GM19467 (cell line): ENCODE measurements at regions not wholly inside any gene's neighbourhood (a gene's known extent, or its start where the extent isn't known, plus 50 kb on each side); places are given as distances from the start of the nearest gene placed in this dataset.
"Not testable (repeated sequence)": the region's sequence is repeated elsewhere in the genome, so short reads cannot be mapped to it uniquely, and the experiment has no call there.

Experiments
- ATAC-seq: cut with Tn5 transposase; IDR thresholded peaks from one replicate; pipeline ENCODE4 v1.9.1; 2021; ENCODE audit warnings: mild to moderate bottlenecking, moderate library complexity; ENCODE audit not compliant: unreplicated experiment

- ATAC-seq, result no peak
Observed at GRCh38 chr3:147471741-147472140, 62.6 kb downstream of the ZIC1 start.

- ATAC-seq, result no peak
Observed at GRCh38 chr3:147472846-147473245, 63.7 kb downstream of the ZIC1 start.

GRCh38 chr3:147483145-147483544, 74.0 kb downstream of the ZIC1 start:
- ATAC-seq, result no peak

GRCh38 chr3:147483578-147483977, 74.4 kb downstream of the ZIC1 start:
- no peak for ATAC-seq

DNA sequence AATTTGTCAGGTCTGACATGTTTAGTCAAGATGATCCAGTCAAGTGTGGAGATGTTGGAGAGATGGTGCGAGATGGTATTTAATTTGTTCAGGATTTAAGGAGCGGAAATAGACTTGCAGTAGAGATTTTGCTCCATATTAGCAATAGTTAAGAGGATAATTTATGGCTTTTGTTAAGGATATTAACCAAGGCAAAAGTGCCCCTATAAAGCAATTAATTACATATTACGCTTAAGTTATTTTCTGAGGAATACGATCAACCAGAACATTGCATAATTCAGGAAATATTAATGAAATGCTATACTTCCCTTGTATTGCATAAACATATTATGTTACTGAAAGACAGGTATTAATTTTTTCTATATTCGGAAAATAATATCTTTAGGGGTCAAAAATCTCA, 83.9 kb downstream of the ZIC1 start:
- ATAC-seq, result no peak

DNA sequence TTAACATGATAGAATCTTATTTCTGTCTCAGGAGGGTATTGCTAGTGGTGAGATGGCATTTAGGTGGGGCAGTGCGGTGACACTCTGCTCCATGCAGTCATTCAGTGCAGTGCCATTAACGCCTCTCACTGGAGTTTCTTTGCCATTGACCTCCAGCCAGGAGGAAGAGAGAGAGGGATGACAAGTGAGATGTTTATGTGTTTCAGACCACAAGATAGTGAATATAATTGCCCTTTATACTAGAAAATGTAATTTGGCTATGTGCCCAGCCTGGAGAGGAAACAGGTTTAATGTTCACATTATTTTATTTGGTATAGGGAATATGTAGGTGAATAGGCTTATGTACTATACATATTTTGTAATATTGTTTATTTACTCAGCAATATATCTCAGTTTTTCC, 84.5 kb downstream of the ZIC1 start:
- no peak for ATAC-seq

GRCh38 chr3:147497286-147497685, 88.1 kb downstream of the ZIC1 start:
- ATAC-seq, result no peak

GRCh38 chr3:147507638-147508286, 98.6 kb downstream of the ZIC1 start:
- no peak for ATAC-seq

DNA sequence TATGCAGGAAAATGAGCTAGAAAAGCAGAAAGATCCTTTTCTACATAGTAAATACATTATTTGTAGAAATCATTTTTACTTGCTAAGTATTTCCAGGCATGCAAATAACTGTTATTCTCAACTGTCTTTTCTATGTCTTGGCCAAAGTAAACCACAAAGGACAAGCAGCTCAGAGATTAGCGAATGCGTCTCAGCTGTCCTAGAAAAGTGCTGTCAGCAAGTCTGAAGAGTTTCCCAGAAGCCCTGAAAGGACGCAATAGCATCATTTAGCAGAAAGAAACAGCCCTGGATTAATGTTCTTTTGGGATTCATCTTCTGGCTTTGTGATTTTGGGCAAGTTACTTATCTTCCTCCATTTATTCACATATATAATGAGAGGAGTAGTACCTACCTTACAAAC, 100.3 kb downstream of the ZIC1 start:
- ATAC-seq, result no peak

DNA sequence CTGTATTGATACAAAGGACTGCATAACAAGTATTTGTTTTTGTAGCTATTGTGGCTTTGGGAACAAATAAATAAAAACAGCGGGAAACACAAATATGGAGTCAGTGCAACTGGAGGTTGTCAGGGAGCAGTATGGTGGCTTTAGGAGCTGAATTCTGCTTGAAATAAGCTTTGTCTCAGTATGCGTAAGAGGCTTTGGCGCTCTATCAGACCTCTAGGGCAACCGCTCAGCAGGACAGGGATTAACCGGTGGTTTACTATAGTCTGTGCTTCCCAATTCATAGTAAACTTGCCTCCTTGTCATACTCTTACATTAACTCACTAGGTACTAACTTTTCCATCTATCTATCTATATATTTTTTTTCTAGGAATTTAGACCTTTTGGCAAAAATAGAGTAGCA, 104.6 kb downstream of the ZIC1 start:
- ATAC-seq, result no peak

GRCh38 chr3:147514366-147515160, 105.4 kb downstream of the ZIC1 start:
- ATAC-seq, result no peak

DNA sequence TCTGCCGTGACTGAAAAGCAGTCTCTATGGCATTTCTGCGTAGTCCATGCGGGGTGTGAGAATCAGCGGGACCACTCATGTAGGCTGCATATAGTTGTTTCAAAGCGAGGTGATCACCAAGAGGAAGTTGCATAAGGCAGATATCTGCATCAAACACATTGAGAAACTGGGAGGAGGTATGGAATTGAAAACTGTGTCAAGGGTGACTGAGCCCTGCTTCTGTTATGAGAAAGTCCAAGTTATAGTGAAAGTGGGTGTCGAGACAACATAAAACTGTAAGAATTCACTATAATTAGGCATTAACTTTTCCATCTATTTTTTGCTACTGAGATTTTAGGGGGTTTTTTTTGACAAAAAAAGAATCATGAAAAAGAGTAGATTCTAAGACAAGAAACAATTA, 109.3 kb downstream of the ZIC1 start:
- ATAC-seq, result no peak

DNA sequence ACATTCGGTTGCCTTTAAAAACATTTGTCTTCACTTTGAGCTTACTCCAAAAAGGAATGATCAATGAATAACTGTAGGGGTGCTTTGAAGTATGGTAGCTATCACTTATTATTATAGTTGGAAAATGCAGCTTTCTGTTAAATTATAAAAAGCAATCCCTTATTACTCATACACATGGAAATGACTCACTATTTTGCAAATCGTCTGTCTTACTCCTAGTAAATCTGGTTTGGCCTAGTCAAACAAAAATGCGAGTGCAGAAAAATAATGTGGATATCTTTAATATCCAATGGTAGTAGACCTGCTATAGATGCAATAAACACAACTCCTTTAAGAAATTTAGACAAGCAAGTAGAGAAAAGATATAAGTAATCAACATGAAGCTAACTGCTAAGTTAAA, 112.5 kb downstream of the ZIC1 start:
- no peak for ATAC-seq

DNA sequence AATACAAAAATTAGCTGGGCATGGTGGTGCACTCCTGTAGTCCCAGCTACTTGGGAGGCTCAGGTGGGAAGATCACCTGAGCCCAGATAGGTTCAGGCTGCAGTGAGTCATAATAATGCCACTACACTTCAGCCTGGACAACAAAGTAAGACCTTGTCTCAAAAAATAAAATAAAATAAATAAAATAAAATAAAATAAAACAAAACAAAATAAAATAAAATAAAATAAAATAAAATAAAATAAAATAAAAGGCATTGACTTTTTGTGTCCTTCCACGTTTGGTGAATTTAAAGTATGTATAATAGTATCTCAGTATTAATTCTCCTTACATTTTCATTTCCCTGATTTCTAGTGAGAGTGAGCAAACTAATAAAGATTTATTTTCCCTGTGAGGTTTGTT, 113.6 kb downstream of the ZIC1 start:
- not testable (repeated sequence) for ATAC-seq

- ATAC-seq, result no peak
Observed at GRCh38 chr3:147529551-147529950, 120.4 kb downstream of the ZIC1 start.

DNA sequence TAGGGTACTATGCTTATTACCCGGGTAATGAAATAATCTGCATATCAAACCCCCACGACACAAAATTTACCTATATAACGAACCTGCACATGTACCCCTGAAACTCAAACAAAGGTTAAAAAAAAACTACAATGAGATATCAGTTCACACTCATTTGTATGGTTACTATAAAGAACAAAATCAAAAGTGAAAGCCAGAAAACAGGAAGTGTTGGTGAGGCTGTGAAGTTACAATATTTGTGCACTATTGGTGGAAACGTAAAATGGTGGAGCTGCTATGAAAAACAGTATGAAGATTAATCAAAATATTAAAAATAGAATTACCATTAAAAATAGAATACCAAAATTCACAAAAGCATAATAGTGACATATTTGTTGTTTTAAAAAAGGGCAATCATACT, 128.9 kb downstream of the ZIC1 start:
- peak; percentile 76 for ATAC-seq

DNA sequence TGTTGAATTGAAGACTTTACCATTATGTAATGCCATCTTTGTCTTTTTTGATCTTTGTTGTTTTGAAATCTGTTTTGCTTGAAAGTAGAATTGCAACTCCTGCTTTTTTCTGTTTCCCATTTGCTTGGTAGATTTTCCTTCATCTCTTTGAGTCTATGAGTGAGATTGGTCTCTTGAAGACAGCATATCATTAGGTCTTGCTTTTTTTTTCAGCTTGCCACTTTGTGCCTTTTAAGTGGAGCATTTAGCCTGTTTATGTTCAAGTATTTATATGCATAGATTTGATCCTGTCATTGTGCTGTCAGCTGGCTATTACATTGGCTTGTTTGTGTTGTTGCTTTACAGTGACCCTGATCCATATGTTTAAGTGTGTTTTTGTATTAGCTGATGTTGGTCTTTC, 131.8 kb downstream of the ZIC1 start:
- no peak for ATAC-seq

GRCh38 chr3:147544290-147544689, 135.1 kb downstream of the ZIC1 start:
- ATAC-seq, result no peak

GRCh38 chr3:147551491-147551890, 142.3 kb downstream of the ZIC1 start:
- no peak for ATAC-seq

- no peak for ATAC-seq
Observed at GRCh38 chr3:147554332-147554731, 145.2 kb downstream of the ZIC1 start.

- ATAC-seq, result no peak
Observed at GRCh38 chr3:147572970-147573340, 163.8 kb downstream of the ZIC1 start.

DNA sequence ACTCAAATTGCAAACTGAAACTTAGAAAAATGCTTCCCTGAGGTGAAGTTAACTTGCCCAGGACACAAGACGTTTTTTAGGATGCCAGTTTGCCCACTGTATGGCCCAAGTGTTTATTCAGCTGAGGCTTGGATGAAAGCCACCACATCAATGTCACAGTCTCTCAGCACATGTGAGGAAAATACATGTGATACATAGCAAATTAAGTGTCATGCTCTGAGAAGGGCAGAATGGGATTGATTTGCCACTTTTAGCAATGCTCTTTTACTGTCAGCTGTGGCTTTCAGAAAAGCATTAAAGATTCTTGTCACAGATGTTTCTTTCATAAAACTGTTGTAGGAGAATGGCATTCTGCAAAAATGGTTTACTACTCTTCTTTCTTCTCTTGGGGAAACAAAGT, 165.5 kb downstream of the ZIC1 start:
- no peak for ATAC-seq

- ATAC-seq, result no peak
Observed at GRCh38 chr3:147575391-147575790, 166.2 kb downstream of the ZIC1 start.
